ENCODE measurements at regions not wholly inside any gene's neighbourhood (a gene's known extent, or its start where the extent isn't known, plus 50 kb on each side); places are given as distances from the start of the nearest gene placed in this dataset.

GRCh38 chrX:45360571-45360970 lies 159.9 kb upstream of the DIPK2B start:
- H3K9me3 ChIP-seq (ENCODE audit: control insufficient read depth, low read depth, low read length) = no peaks in the 10 kb centered on the region
- no peak overlapping the region for H3K4me3 ChIP-seq (ENCODE audit: control insufficient read depth in 2 of 3, extremely low read depth in 1 of 3, insufficient read depth in 2 of 3, low read depth in 1 of 3, low read length in 3 of 3)
- peaks cover 7% of the 10 kb centered on the region for H3K27me3 ChIP-seq (ENCODE audit: control insufficient read depth, extremely low read depth, insufficient read depth, low read length)
- H2AFZ ChIP-seq (ENCODE audit: control insufficient read depth, low read length) = no peak overlapping the region
- dilution Hi-C loops (cut with MboI; ENCODE audit: extremely low pct_ligation_motif_present, low sequenced_read_pairs) = no loop called here
- no peaks in the 10 kb centered on the region for H4K20me1 ChIP-seq (ENCODE audit: control insufficient read depth, extremely low read depth, insufficient read depth, low read length)
- FAIRE-seq (peak; percentile 73), DNase-seq (ENCODE audit: low read depth, low spot score) (peak; percentile 25)
- H3K79me2 ChIP-seq (ENCODE audit: control insufficient read depth, insufficient read depth, low read length) = no peaks in the 10 kb centered on the region
- H3K9me1 ChIP-seq (ENCODE audit: control insufficient read depth, extremely low read depth, insufficient read depth, low read length) = no peaks in the 10 kb centered on the region
- TF ChIP-seq CTCF (optimal IDR thresholded peaks at IDR 0.05 in 1 of 3, IDR thresholded peaks at IDR 0.05 in 1 of 3, conservative IDR thresholded peaks at IDR 0.05 in 1 of 3; ENCODE audit: extremely low read depth in 1 of 3, insufficient read depth in 2 of 3, low read length in 3 of 3) (no peak), EZH2 (IDR thresholded peaks at IDR 0.05; ENCODE audit: low read length) (no peak)
- H3K4me2 ChIP-seq (ENCODE audit: control insufficient read depth, extremely low read depth, insufficient read depth, low read depth, low read length) = no peak overlapping the region
- H3K9ac ChIP-seq (ENCODE audit: control insufficient read depth, extremely low read depth, insufficient read depth, low read length) = no peak overlapping the region
- no peaks in the 10 kb centered on the region for H3K36me3 ChIP-seq (ENCODE audit: control insufficient read depth in 2 of 2, extremely low read depth in 1 of 2, insufficient read depth in 2 of 2, low read length in 2 of 2)
- no peak overlapping the region for H3K27ac ChIP-seq (ENCODE audit: control insufficient read depth, insufficient read depth, low read length)
- H3K4me1 ChIP-seq (ENCODE audit: control insufficient read depth, extremely low read depth, insufficient read depth, low read length) = peaks cover 8% of the 10 kb centered on the region

- FAIRE-seq = no peak
Measured at GRCh38 chrX:45358392-45358791, 157.7 kb upstream of the DIPK2B start.

More at GRCh38 chrX:45358392-45358791, 157.7 kb upstream of the DIPK2B start:
- no peaks in the 10 kb centered on the region for H3K79me2 ChIP-seq (ENCODE audit: control insufficient read depth, insufficient read depth, low read length)
- H3K9me1 ChIP-seq (ENCODE audit: control insufficient read depth, extremely low read depth, insufficient read depth, low read length) = no peaks in the 10 kb centered on the region
- no peaks in the 10 kb centered on the region for H4K20me1 ChIP-seq (ENCODE audit: control insufficient read depth, extremely low read depth, insufficient read depth, low read length)
- no peak for DNase-seq (ENCODE audit: low read depth, low spot score)
- H2AFZ ChIP-seq (ENCODE audit: control insufficient read depth, low read length) = no peak overlapping the region
- no peak overlapping the region for H3K27ac ChIP-seq (ENCODE audit: control insufficient read depth, insufficient read depth, low read length)
- no peak overlapping the region for H3K9ac ChIP-seq (ENCODE audit: control insufficient read depth, extremely low read depth, insufficient read depth, low read length)
- no peak overlapping the region for H3K4me3 ChIP-seq (ENCODE audit: control insufficient read depth in 2 of 3, extremely low read depth in 1 of 3, insufficient read depth in 2 of 3, low read depth in 1 of 3, low read length in 3 of 3)
- TF ChIP-seq EZH2 (IDR thresholded peaks at IDR 0.05; ENCODE audit: low read length) = no peak
- no peak for TF ChIP-seq CTCF (optimal IDR thresholded peaks at IDR 0.05 in 1 of 3, IDR thresholded peaks at IDR 0.05 in 1 of 3, conservative IDR thresholded peaks at IDR 0.05 in 1 of 3; ENCODE audit: extremely low read depth in 1 of 3, insufficient read depth in 2 of 3, low read length in 3 of 3)
- no peaks in the 10 kb centered on the region for H3K9me3 ChIP-seq (ENCODE audit: control insufficient read depth, low read depth, low read length)
- dilution Hi-C loops (cut with MboI; ENCODE audit: extremely low pct_ligation_motif_present, low sequenced_read_pairs) = no loop called here
- no peaks in the 10 kb centered on the region for H3K36me3 ChIP-seq (ENCODE audit: control insufficient read depth in 2 of 2, extremely low read depth in 1 of 2, insufficient read depth in 2 of 2, low read length in 2 of 2)
- H3K27me3 ChIP-seq (ENCODE audit: control insufficient read depth, extremely low read depth, insufficient read depth, low read length) = peaks cover 7% of the 10 kb centered on the region
- H3K4me1 ChIP-seq (ENCODE audit: control insufficient read depth, extremely low read depth, insufficient read depth, low read length) = peaks cover 8% of the 10 kb centered on the region
- no peak overlapping the region for H3K4me2 ChIP-seq (ENCODE audit: control insufficient read depth, extremely low read depth, insufficient read depth, low read depth, low read length)
